ENCODE measurements at regions not wholly inside any gene's neighbourhood (a gene's known extent, or its start where the extent isn't known, plus 50 kb on each side); places are given as distances from the start of the nearest gene placed in this dataset.

- TF ChIP-seq POLR2A (IDR thresholded peaks at IDR 0.05) (no peak), CTCF (IDR thresholded peaks at IDR 0.05) (no peak)
Observed at GRCh38 chr6:163992701-163993100, 578.2 kb downstream of the QKI start.

All from tibial nerve (tissue), 3 donors.